Smooth muscle cell (in vitro differentiated cells): ENCODE measurements at regions not wholly inside any gene's neighbourhood (a gene's known extent, or its start where the extent isn't known, plus 50 kb on each side); places are given as distances from the start of the nearest gene placed in this dataset.

Source experiments
- DNase-seq: peaks from one replicate; lab custom pipeline; 2025; ENCODE audit not compliant: unreplicated experiment; lab: John Stamatoyannopoulos, UW
- H2AFZ ChIP-seq: fragments of 200-600 bp; sonication (generic); 2 replicates; pipeline ENCODE4 v1.6.0; 2016; ENCODE audit warnings: antibody characterized with exemption, low read depth, mild to moderate bottlenecking
- H3F3A ChIP-seq: fragments of 200-600 bp; sonication (generic); 2 replicates; pipeline ENCODE4 v1.6.0; 2017; ENCODE audit warnings: antibody characterized with exemption, low read depth
- H3K27ac ChIP-seq: fragments of 200-600 bp; sonication (generic); 2 replicates; pipeline ENCODE4 v1.5.1; 2016; ENCODE audit warnings: low read depth, mild to moderate bottlenecking
- H3K27me3 ChIP-seq: fragments of 200-600 bp; sonication (generic); 2 replicates; pipeline ENCODE4 v1.6.1; 2016; ENCODE audit warnings: low read depth, mild to moderate bottlenecking
- H3K36me3 ChIP-seq: fragments of 200-600 bp; sonication (generic); 2 replicates; pipeline ENCODE4 v1.5.1; 2016; ENCODE audit warnings: low read depth
- H3K4me1 ChIP-seq: fragments of 200-600 bp; sonication (generic); 2 replicates; pipeline ENCODE4 v1.5.1; 2016; ENCODE audit warnings: low read depth
- H3K4me2 ChIP-seq: fragments of 200-600 bp; sonication (generic); 2 replicates; pipeline ENCODE4 v1.6.0; 2016; ENCODE audit warnings: mild to moderate bottlenecking
- H3K4me3 ChIP-seq: fragments of 200-600 bp; sonication (generic); 2 replicates; pipeline ENCODE4 v1.5.1; 2016; ENCODE audit warnings: mild to moderate bottlenecking
- H3K79me2 ChIP-seq: fragments of 200-600 bp; sonication (generic); 2 replicates; pipeline ENCODE4 v1.6.0; 2016; ENCODE audit warnings: low read depth, mild to moderate bottlenecking
- H3K9ac ChIP-seq: fragments of 200-600 bp; sonication (generic); 2 replicates; pipeline ENCODE4 v1.6.0; 2016; ENCODE audit warnings: low read depth
- H3K9me3 ChIP-seq: fragments of 200-600 bp; sonication (generic); replicated peaks from 2 replicates; pipeline ENCODE4 v1.5.1; 2016; ENCODE audit warnings: low read depth
- H4K20me1 ChIP-seq: fragments of 200-600 bp; sonication (generic); 2 replicates; pipeline ENCODE4 v1.6.0; 2016; ENCODE audit warnings: low read depth
- CTCF ChIP-seq: fragments of 200-600 bp; sonication (generic); IDR thresholded peaks from 2 replicates; pipeline ENCODE4 v1.5.1; 2017; ENCODE audit warnings: borderline replicate concordance, mild to moderate bottlenecking, antibody characterized with exemption; ENCODE audit not compliant: insufficient read depth, poor library complexity, severe bottlenecking
- WGBS: methylation state at CpG from one replicate; pipeline ENCODE4 v1.1.7; 2016; ENCODE audit warnings: low lambda C conversion rate; 5-methylcytosine and 5-hydroxymethylcytosine counted together

GRCh38 chr13:67996101-67996500 lies 766.0 kb upstream of the PCDH9 start:
- H3F3A ChIP-seq, result no peaks in the 10 kb centered on the region
- no peak overlapping the region for H2AFZ ChIP-seq
- H3K4me3 ChIP-seq, result no peak overlapping the region
- H3K79me2 ChIP-seq, result no peaks in the 10 kb centered on the region
- no peaks in the 10 kb centered on the region for H3K9me3 ChIP-seq
- no peaks in the 10 kb centered on the region for H4K20me1 ChIP-seq
- H3K27me3 ChIP-seq, result no peaks in the 10 kb centered on the region
- no peak for DNase-seq
- no peak overlapping the region for H3K4me2 ChIP-seq
- no peak overlapping the region for H3K27ac ChIP-seq
- WGBS, result 90% methylated on average over 11 of the region's 11 CpGs
- H3K36me3 ChIP-seq, result no peaks in the 10 kb centered on the region
- H3K9ac ChIP-seq, result no peak overlapping the region
- TF ChIP-seq CTCF, result no peak
- no peaks in the 10 kb centered on the region for H3K4me1 ChIP-seq

- Histone ChIP-seq H3K79me2 (no peaks in the 10 kb centered on the region), H3K36me3 (no peaks in the 10 kb centered on the region), H2AFZ (no peak overlapping the region), H4K20me1 (no peaks in the 10 kb centered on the region), H3K4me2 (no peak overlapping the region), H3K27me3 (no peaks in the 10 kb centered on the region), H3F3A (no peaks in the 10 kb centered on the region), H3K9me3 (no peaks in the 10 kb centered on the region), H3K4me3 (no peak overlapping the region), H3K4me1 (no peaks in the 10 kb centered on the region), H3K27ac (no peak overlapping the region), H3K9ac (no peak overlapping the region)
- TF ChIP-seq CTCF, result no peak
- WGBS, result 95% methylated on average over 4 of the region's 4 CpGs
- no peak for DNase-seq
Observed at GRCh38 chr13:67990868-67991267, 760.7 kb upstream of the PCDH9 start.

- WGBS, result 86% methylated on average over 1 of the region's 1 CpG
- TF ChIP-seq CTCF, result no peak
Observed at GRCh38 chr13:67986234-67986633, 756.1 kb upstream of the PCDH9 start.

GRCh38 chr13:67977066-67977465 lies 746.9 kb upstream of the PCDH9 start:
- no peaks in the 10 kb centered on the region for H3K9me3 ChIP-seq
- WGBS, result 83% methylated on average over 2 of the region's 2 CpGs

More at GRCh38 chr13:67986234-67986633, 756.1 kb upstream of the PCDH9 start:
- no peaks in the 10 kb centered on the region for H3K9me3 ChIP-seq
- H3K27me3 ChIP-seq, result no peaks in the 10 kb centered on the region
- H3K4me1 ChIP-seq, result no peaks in the 10 kb centered on the region
- no peaks in the 10 kb centered on the region for H4K20me1 ChIP-seq
- no peak for DNase-seq
- H2AFZ ChIP-seq, result no peak overlapping the region
- no peak overlapping the region for H3K4me2 ChIP-seq
- H3K79me2 ChIP-seq, result no peaks in the 10 kb centered on the region
- no peaks in the 10 kb centered on the region for H3F3A ChIP-seq
- H3K27ac ChIP-seq, result no peak overlapping the region
- no peak overlapping the region for H3K4me3 ChIP-seq
- no peaks in the 10 kb centered on the region for H3K36me3 ChIP-seq
- H3K9ac ChIP-seq, result no peak overlapping the region

More at GRCh38 chr13:67977066-67977465, 746.9 kb upstream of the PCDH9 start:
- H3K4me2 ChIP-seq, result no peak overlapping the region
- H3K4me1 ChIP-seq, result no peaks in the 10 kb centered on the region
- H2AFZ ChIP-seq, result no peak overlapping the region
- H3F3A ChIP-seq, result no peaks in the 10 kb centered on the region
- H4K20me1 ChIP-seq, result no peaks in the 10 kb centered on the region
- no peak overlapping the region for H3K27ac ChIP-seq
- TF ChIP-seq CTCF, result no peak
- no peak for DNase-seq
- no peaks in the 10 kb centered on the region for H3K36me3 ChIP-seq
- no peak overlapping the region for H3K9ac ChIP-seq
- H3K27me3 ChIP-seq, result no peaks in the 10 kb centered on the region
- no peak overlapping the region for H3K4me3 ChIP-seq
- no peaks in the 10 kb centered on the region for H3K79me2 ChIP-seq
